Adrenal gland (tissue), 9 donors: ENCODE measurements at regions not wholly inside any gene's neighbourhood (a gene's known extent, or its start where the extent isn't known, plus 50 kb on each side); places are given as distances from the start of the nearest gene placed in this dataset.

Experiments used
- DNase-seq, 7 donors: peaks; one replicate each; pipeline ENCODE4 v3.0.0-alpha.2; 2019 to 2020
- H3K27ac ChIP-seq, 5 donors: fragments of 200-600 bp; sonication (generic) in 4 of 5; 1 replicate in 3 of 5; 2 replicates in 2 of 5; pipeline versions ENCODE4 v1.5.1 to v1.8.0; 2016 to 2020; ENCODE audit warnings: mild to moderate bottlenecking in 1 of 5
- H3K27me3 ChIP-seq: fragments of 200-600 bp; 2 replicates; pipeline ENCODE4 v1.8.0; 2021
- H3K36me3 ChIP-seq, 2 donors: fragments of 200-600 bp; replicated peaks in 1 of 2; 1 replicate in 1 of 2; 2 replicates in 1 of 2; pipeline versions ENCODE4 v1.5.1 to v1.8.0; 2018 to 2022
- H3K4me1 ChIP-seq, 2 donors: fragments of 200-600 bp; replicated peaks in 1 of 2; 1 replicate in 1 of 2; 2 replicates in 1 of 2; pipeline versions ENCODE4 v1.5.1 to v1.8.0; 2018 to 2021
- H3K4me3 ChIP-seq, 4 donors: fragments of 200-600 bp; sonication (generic) in 3 of 4; one replicate each; pipeline ENCODE4 v1.5.1; 2016 to 2018
- H3K9me3 ChIP-seq, 3 donors: fragments of 200-600 bp; sonication (generic) in 1 of 3; replicated peaks in 1 of 3; 1 replicate in 2 of 3; 2 replicates in 1 of 3; pipeline versions ENCODE4 v1.5.1 to v1.8.0; 2016 to 2021
- CTCF ChIP-seq, 6 experiments: fragments of 450-650 bp in 4 of 6; fragments of 200-600 bp in 2 of 6; sonication (generic) in 1 of 6; IDR thresholded peaks; 1 replicate in 5 of 6; 2 replicates in 1 of 6; pipeline versions ENCODE4 v1.5.1 to v1.8.0; 2016 to 2021; ENCODE audit warnings: antibody characterized with exemption in 6 of 6, mild to moderate bottlenecking in 2 of 6, moderate library complexity in 1 of 6
- POLR2A ChIP-seq, 2 donors: fragments of 450-650 bp; IDR thresholded peaks; one replicate each; pipeline ENCODE4 v1.6.1; 2017; ENCODE audit warnings: antibody characterized with exemption in 2 of 2, mild to moderate bottlenecking in 2 of 2, moderate library complexity in 1 of 2
- WGBS, 4 donors: extraction: QIAGEN DNeasy Blood & Tissue Kit in 2 of 4; methylation state at CpG; one replicate each; pipeline versions ENCODE4 v1.1.5 to v1.1.7; 2013 to 2017; 5-methylcytosine and 5-hydroxymethylcytosine counted together
- intact Hi-C, 2 donors: fragments of 100-400 bp; cut with DNase I; formaldehyde crosslinking; loops; one replicate each; pipeline versions ENCODE4 v1.14.1 to v1.15.0; 2022 to 2023
- donor health status: healthy with polysubstance abuse.
- donor health status: Bipolar disorder and iron deficiency.
- donor health status: DM: yes; HTN: yes; CAD: no.
- donor health status: DM: no; HTN: no; CAD: no.
- donor health status: DM: no; HTN: no; CAD: no.

DNA sequence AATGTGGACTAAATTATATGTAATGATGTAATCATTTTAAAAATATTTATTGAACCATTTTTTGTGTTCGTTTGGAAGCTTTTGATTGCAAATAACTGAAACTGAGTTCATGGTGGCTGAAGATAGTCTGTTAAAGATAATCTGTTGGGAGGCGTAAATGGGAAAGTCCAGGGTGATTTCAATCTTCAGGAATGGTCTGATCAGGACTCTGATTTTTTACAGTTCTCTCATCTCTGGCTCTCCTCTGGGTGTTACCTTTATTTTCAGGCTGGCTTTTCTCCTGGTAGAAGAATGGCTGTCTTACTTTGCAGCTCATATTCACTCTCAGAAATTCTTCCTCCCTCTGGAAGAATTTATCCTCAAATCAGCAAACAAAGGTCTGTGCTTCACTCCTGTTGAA lies 199.0 kb upstream of the LEF1 start:
- whole genome bisulfite sequencing, 4 donors, result 81 to 90% (median 84%) methylated on average over 2 of the region's 2 CpGs
- no peak for TF ChIP-seq CTCF (IDR thresholded peaks at IDR 0.05)
- TF ChIP-seq POLR2A (IDR thresholded peaks at IDR 0.05), result no peak

DNA sequence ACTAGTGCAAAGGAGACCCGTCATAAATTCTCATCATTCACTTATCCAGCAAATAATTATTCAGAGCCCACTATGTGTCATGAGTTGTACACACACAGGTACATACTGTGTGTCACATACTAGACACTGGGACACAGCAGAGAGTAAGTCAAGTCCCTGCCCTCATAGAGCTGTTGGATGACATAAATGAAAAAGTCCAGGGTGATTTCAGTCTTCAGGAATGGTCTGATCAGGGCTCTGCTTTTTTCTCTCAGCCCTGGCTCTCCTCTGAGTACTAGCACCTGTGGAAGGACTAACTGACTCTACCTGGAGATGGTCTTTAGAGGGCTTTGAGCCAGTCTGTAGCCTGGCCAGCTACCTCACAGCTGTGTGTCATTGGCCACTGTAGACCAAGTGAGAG lies 198.0 kb upstream of the LEF1 start:
- WGBS, 4 donors, result 82 to 90% (median 88%) methylated on average over 1 of the region's 1 CpG
- Histone ChIP-seq H3K4me3 (no peak overlapping the region), H3K27ac (no peak overlapping the region), H3K9me3 (no peaks in the 10 kb centered on the region), H3K27me3 (no peaks in the 10 kb centered on the region), H3K36me3 (no peaks in the 10 kb centered on the region), H3K4me1 (no peaks in the 10 kb centered on the region)
- intact Hi-C loops, result no loop called here
- DNase-seq, result no peak
- no peak for TF ChIP-seq CTCF (IDR thresholded peaks at IDR 0.05)
- TF ChIP-seq POLR2A (IDR thresholded peaks at IDR 0.05), result no peak

More for the DNA sequence above, 199.0 kb upstream of the LEF1 start:
- no peak overlapping the region for H3K27ac ChIP-seq
- no peak overlapping the region for H3K4me3 ChIP-seq
- no peaks in the 10 kb centered on the region for H3K4me1 ChIP-seq
- intact Hi-C loops, result no loop called here
- H3K27me3 ChIP-seq, result no peaks in the 10 kb centered on the region
- H3K36me3 ChIP-seq, result no peaks in the 10 kb centered on the region
- H3K9me3 ChIP-seq, result no peaks in the 10 kb centered on the region
- no peak for DNase-seq

DNA sequence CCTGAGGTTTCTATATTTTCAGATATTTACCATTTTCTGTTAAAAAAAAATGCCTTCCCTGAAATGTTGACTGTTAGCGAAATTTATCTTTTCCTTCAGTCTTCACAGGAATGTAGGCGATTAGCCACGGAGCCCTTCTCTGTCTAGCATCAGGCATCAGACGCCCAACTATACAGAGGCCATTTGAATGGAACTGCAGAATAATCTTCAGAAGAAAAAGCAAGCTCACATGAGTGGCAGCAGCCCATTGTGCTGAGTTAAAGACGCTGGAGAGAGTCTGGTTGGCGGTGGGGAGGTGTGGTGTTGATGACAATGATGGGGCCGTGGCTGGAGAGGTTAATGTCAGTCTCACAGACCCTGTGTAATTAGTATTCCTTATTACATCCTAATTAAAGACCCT lies 196.8 kb upstream of the LEF1 start:
- DNase-seq, result no peak
- intact Hi-C loops, result no loop called here
- H3K27me3 ChIP-seq, result no peaks in the 10 kb centered on the region
- no peak overlapping the region for H3K4me3 ChIP-seq
- WGBS, 4 donors, result 77 to 83% (median 79%) methylated on average over 7 of the region's 7 CpGs
- no peaks in the 10 kb centered on the region for H3K4me1 ChIP-seq
- H3K36me3 ChIP-seq, result no peaks in the 10 kb centered on the region
- no peak for TF ChIP-seq CTCF (IDR thresholded peaks at IDR 0.05)
- TF ChIP-seq POLR2A (IDR thresholded peaks at IDR 0.05), result no peak
- H3K9me3 ChIP-seq, result no peaks in the 10 kb centered on the region
- H3K27ac ChIP-seq, result no peak overlapping the region

GRCh38 chr4:108361886-108362285 lies 193.2 kb upstream of the LEF1 start:
- Histone ChIP-seq H3K9me3 (no peaks in the 10 kb centered on the region), H3K27ac (no peak overlapping the region), H3K36me3 (no peaks in the 10 kb centered on the region), H3K4me3 (no peak overlapping the region), H3K4me1 (no peaks in the 10 kb centered on the region), H3K27me3 (no peaks in the 10 kb centered on the region)
- no peak for DNase-seq
- intact Hi-C loops, result no loop called here
- no peak for TF ChIP-seq CTCF (IDR thresholded peaks at IDR 0.05)
- TF ChIP-seq POLR2A (IDR thresholded peaks at IDR 0.05), result no peak
- 85 to 100% (median 95%) methylated on average over 3 of the region's 3 CpGs for WGBS, 4 donors
